BLaER1 (cell line): ENCODE measurements at regions not wholly inside any gene's neighbourhood (a gene's known extent, or its start where the extent isn't known, plus 50 kb on each side); places are given as distances from the start of the nearest gene placed in this dataset.

Source experiments
- H3K27ac ChIP-seq: shearing (Covaris generic); formaldehyde crosslinking; 2 replicates; pipeline ENCODE4 v1.8.1; 2022
- H3K27me3 ChIP-seq: shearing (Covaris generic); formaldehyde crosslinking; 2 replicates; pipeline ENCODE4 v1.8.1; 2022
- H3K36me3 ChIP-seq: shearing (Covaris generic); formaldehyde crosslinking; 2 replicates; pipeline ENCODE4 v1.8.1; 2022
- H3K4me1 ChIP-seq: shearing (Covaris generic); formaldehyde crosslinking; 2 replicates; pipeline ENCODE4 v1.8.1; 2022
- H3K4me2 ChIP-seq: shearing (Covaris generic); formaldehyde crosslinking; 2 replicates; pipeline ENCODE4 v1.8.1; 2022
- H3K4me3 ChIP-seq: shearing (Covaris generic); formaldehyde crosslinking; 2 replicates; pipeline ENCODE4 v1.8.1; 2022
- H3K9ac ChIP-seq: shearing (Covaris generic); formaldehyde crosslinking; 2 replicates; pipeline ENCODE4 v1.8.1; 2022
- H3K9me3 ChIP-seq: shearing (Covaris generic); formaldehyde crosslinking; 2 replicates; pipeline ENCODE4 v1.8.1; 2022
- H4K20me1 ChIP-seq: shearing (Covaris generic); formaldehyde crosslinking; 2 replicates; pipeline ENCODE4 v1.8.1; 2022
- Cebpa-rat ChIP-seq: shearing (Covaris generic); IDR thresholded peaks from 2 replicates; pipeline ENCODE4 v1.8.1; 2022

DNA sequence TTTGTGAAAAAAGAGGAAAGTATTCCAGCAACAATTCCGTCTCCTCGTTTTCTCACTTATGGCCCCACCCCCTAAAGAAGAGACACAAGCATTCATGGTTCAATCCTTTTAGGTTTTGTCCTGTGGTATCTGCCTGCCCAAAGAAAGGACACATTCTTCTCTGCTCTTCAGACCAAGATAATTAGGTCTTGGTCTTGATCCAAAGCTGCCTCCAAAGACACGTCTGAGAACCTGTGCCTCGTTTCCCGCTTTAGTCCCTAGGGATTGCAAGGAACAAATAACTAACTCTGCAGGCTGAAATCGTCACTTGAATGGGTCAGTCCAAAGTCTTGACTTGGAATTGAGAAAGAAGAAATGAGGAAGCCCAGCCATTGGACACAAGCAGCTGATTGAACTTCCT is 202.7 kb upstream of the FAR2 start:
- H3K27ac ChIP-seq = no peak overlapping the region
- H3K36me3 ChIP-seq = no peaks in the 10 kb centered on the region
- H4K20me1 ChIP-seq = no peaks in the 10 kb centered on the region
- no peak overlapping the region for H3K4me3 ChIP-seq
- no peaks in the 10 kb centered on the region for H3K4me1 ChIP-seq
- no peaks in the 10 kb centered on the region for H3K9me3 ChIP-seq
- H3K27me3 ChIP-seq = no peaks in the 10 kb centered on the region
- TF ChIP-seq Cebpa-rat = no peak
- no peak overlapping the region for H3K9ac ChIP-seq
- H3K4me2 ChIP-seq = no peak overlapping the region

GRCh38 chr12:28948685-28949084 is 200.4 kb upstream of the FAR2 start:
- TF ChIP-seq Cebpa-rat = no peak
- Histone ChIP-seq H3K4me1 (no peaks in the 10 kb centered on the region), H3K4me2 (no peak overlapping the region), H3K9ac (no peak overlapping the region), H3K36me3 (no peaks in the 10 kb centered on the region), H3K27ac (no peak overlapping the region), H3K27me3 (no peaks in the 10 kb centered on the region), H3K4me3 (no peak overlapping the region), H3K9me3 (no peaks in the 10 kb centered on the region), H4K20me1 (no peaks in the 10 kb centered on the region)

GRCh38 chr12:28949184-28949583 is 199.9 kb upstream of the FAR2 start:
- no peak overlapping the region for H3K27ac ChIP-seq
- H3K9ac ChIP-seq = no peak overlapping the region
- H4K20me1 ChIP-seq = no peaks in the 10 kb centered on the region
- no peak for TF ChIP-seq Cebpa-rat
- H3K27me3 ChIP-seq = no peaks in the 10 kb centered on the region
- no peaks in the 10 kb centered on the region for H3K4me1 ChIP-seq
- H3K4me3 ChIP-seq = no peak overlapping the region
- no peaks in the 10 kb centered on the region for H3K9me3 ChIP-seq
- no peaks in the 10 kb centered on the region for H3K36me3 ChIP-seq
- no peak overlapping the region for H3K4me2 ChIP-seq

- Histone ChIP-seq H3K4me1 (no peaks in the 10 kb centered on the region), H3K4me2 (no peak overlapping the region), H3K36me3 (no peaks in the 10 kb centered on the region), H3K27me3 (no peaks in the 10 kb centered on the region), H3K27ac (no peak overlapping the region), H4K20me1 (no peaks in the 10 kb centered on the region), H3K9ac (no peak overlapping the region), H3K9me3 (no peaks in the 10 kb centered on the region), H3K4me3 (no peak overlapping the region)
- no peak for TF ChIP-seq Cebpa-rat
These were observed 199.0 kb upstream of the FAR2 start for GRCh38 chr12:28950049-28950448.

DNA sequence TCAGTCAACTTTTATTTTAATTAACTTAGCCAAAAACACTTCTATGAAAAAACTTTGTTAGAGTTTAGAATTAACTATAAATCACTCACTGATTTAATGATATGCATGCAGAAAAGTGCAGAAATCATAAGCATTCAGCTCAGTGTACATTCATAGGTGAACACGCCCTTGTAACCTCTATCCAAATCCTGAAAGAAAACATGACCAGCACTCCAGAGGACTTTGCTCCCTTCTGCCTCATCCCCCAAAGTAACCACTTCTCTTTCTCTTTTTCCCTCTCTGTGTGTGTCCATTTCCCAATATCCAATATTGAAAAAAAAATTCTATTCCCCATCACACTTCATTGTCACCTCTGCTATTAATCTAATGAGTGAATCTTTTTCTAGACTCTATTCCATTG is 197.1 kb upstream of the FAR2 start:
- Histone ChIP-seq H3K4me1 (no peaks in the 10 kb centered on the region), H3K27ac (no peak overlapping the region), H3K4me3 (no peak overlapping the region), H3K9me3 (no peaks in the 10 kb centered on the region), H3K36me3 (no peaks in the 10 kb centered on the region), H3K9ac (no peak overlapping the region), H3K27me3 (no peaks in the 10 kb centered on the region), H4K20me1 (no peaks in the 10 kb centered on the region), H3K4me2 (no peak overlapping the region)
- no peak for TF ChIP-seq Cebpa-rat

DNA sequence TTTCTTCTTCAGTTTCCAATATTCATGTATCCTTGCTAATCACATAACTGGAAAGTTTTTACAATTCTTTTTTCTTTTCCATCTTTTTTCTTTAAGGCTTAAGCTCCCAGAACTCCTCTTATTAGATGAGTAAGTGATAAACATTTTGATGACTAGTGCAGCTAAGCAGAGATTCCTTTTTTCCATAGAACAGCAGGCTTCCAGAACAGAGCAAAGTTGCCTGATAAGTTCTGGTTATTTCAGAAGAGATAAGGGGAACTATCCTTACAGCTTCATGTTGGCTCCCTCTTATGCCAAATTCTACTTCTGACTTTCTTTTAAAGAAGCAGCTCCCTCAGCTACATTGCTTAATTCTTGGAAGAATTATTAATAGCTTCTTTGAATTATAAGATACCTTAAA is 194.7 kb upstream of the FAR2 start:
- H3K4me2 ChIP-seq = no peak overlapping the region

DNA sequence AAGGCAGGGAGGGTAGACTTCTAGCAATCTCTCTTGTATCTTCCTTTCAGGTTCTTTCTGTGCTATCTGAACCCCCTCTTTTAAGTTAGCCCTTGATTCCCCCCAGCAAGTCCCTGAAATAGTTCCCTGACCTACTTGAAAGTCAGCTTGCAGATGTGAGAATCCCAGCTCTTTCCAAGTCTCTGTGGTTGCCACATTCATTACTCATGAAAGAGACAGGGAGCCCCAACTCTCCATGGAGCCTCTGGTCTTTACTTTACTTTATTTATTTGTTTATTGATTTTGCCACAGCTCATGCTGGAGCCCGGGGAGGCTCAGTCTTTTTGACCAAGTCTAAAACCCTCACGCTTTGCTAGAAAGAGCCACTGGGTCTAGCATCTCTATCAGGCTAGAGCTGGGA is 193.6 kb upstream of the FAR2 start:
- no peak overlapping the region for H3K4me3 ChIP-seq
- H3K4me2 ChIP-seq = no peak overlapping the region
- no peak overlapping the region for H3K9ac ChIP-seq
- H3K27me3 ChIP-seq = no peaks in the 10 kb centered on the region
- no peaks in the 10 kb centered on the region for H3K9me3 ChIP-seq
- H3K4me1 ChIP-seq = no peaks in the 10 kb centered on the region
- no peaks in the 10 kb centered on the region for H4K20me1 ChIP-seq
- no peaks in the 10 kb centered on the region for H3K36me3 ChIP-seq
- no peak for TF ChIP-seq Cebpa-rat
- no peak overlapping the region for H3K27ac ChIP-seq

More for the DNA sequence above, 194.7 kb upstream of the FAR2 start:
- H3K4me1 ChIP-seq = no peaks in the 10 kb centered on the region
- no peaks in the 10 kb centered on the region for H4K20me1 ChIP-seq
- H3K27ac ChIP-seq = no peak overlapping the region
- TF ChIP-seq Cebpa-rat = no peak
- no peaks in the 10 kb centered on the region for H3K36me3 ChIP-seq
- H3K4me3 ChIP-seq = no peak overlapping the region
- H3K27me3 ChIP-seq = no peaks in the 10 kb centered on the region
- H3K9ac ChIP-seq = no peak overlapping the region
- H3K9me3 ChIP-seq = no peaks in the 10 kb centered on the region

DNA sequence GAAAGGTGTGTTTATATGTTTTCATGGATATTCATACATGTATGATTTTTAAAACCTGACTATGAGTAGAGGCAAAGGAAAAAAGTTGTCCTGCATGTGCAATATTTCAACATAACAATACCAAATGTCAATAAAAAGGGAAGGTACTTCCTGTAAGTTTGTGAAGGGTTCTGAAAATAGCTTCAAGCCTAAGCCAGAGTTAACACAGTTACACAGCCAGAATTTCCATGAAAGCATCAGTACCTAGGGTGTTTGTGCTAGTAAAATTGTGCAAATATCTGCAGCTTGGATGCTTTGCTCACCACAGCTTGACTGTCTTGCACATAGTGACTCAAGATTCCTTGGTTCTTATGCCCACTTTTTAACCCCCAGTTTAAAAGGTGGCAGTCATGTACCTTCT is 193.1 kb upstream of the FAR2 start:
- Histone ChIP-seq H3K9ac (no peak overlapping the region), H3K4me2 (no peak overlapping the region), H3K4me1 (no peaks in the 10 kb centered on the region), H3K9me3 (no peaks in the 10 kb centered on the region), H3K36me3 (no peaks in the 10 kb centered on the region), H3K4me3 (no peak overlapping the region), H3K27ac (no peak overlapping the region), H4K20me1 (no peaks in the 10 kb centered on the region), H3K27me3 (no peaks in the 10 kb centered on the region)
- TF ChIP-seq Cebpa-rat = no peak

- TF ChIP-seq Cebpa-rat = no peak
- no peak overlapping the region for H3K4me3 ChIP-seq
- H3K4me2 ChIP-seq = no peak overlapping the region
These were observed 190.4 kb upstream of the FAR2 start for GRCh38 chr12:28958553-28959195.

DNA sequence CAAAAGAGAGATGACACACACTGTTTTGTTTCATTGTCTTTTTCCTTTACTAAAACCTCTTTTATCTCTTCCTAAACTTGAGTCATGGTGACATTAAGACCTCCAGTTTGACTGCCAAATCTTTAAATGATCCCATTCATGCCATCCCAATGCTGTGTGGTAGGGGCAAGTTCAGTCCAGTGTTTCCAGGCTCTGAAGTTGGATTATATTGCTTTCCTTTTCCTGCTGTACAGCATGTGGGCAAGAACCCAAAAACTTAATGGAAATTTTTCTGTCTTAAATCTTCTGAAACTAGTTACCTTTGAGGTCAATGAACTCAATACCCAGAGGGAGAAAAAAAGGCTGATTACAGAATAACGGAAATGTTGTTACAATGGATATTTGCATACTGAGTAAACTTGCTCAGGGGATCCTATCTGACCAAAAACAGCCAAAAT is 187.1 kb upstream of the FAR2 start:
- H3K4me3 ChIP-seq = no peak overlapping the region
- H4K20me1 ChIP-seq = no peaks in the 10 kb centered on the region
- H3K4me2 ChIP-seq = no peak overlapping the region
- no peak overlapping the region for H3K27ac ChIP-seq
- H3K4me1 ChIP-seq = peaks cover 4% of the 10 kb centered on the region; the same call in 1 of the 2 replicates
- no peaks in the 10 kb centered on the region for H3K27me3 ChIP-seq
- no peak for TF ChIP-seq Cebpa-rat
- H3K9ac ChIP-seq = no peak overlapping the region
- H3K36me3 ChIP-seq = no peaks in the 10 kb centered on the region
- H3K9me3 ChIP-seq = no peaks in the 10 kb centered on the region

More at GRCh38 chr12:28958553-28959195, 190.4 kb upstream of the FAR2 start:
- Histone ChIP-seq H3K9me3 (no peaks in the 10 kb centered on the region), H3K9ac (no peak overlapping the region), H3K27me3 (no peaks in the 10 kb centered on the region), H3K4me1 (peaks cover 4% of the 10 kb centered on the region; the same call in 1 of the 2 replicates), H3K36me3 (no peaks in the 10 kb centered on the region), H3K27ac (no peak overlapping the region), H4K20me1 (no peaks in the 10 kb centered on the region)

GRCh38 chr12:28963554-28963953 is 185.5 kb upstream of the FAR2 start:
- Histone ChIP-seq H3K9me3 (no peaks in the 10 kb centered on the region), H3K27me3 (no peaks in the 10 kb centered on the region), H3K4me1 (peaks cover 4% of the 10 kb centered on the region; the same call in 1 of the 2 replicates), H3K9ac (no peak overlapping the region), H3K4me2 (no peak overlapping the region), H3K36me3 (no peaks in the 10 kb centered on the region), H3K27ac (no peak overlapping the region), H3K4me3 (no peak overlapping the region), H4K20me1 (no peaks in the 10 kb centered on the region)
- no peak for TF ChIP-seq Cebpa-rat
